NCI-H526 (cell line): ENCODE measurements at regions not wholly inside any gene's neighbourhood (a gene's known extent, or its start where the extent isn't known, plus 50 kb on each side); places are given as distances from the start of the nearest gene placed in this dataset.

Source experiments
- DNase-seq, 2 experiments: peaks; one replicate each; lab custom pipeline; 2025; lab: John Stamatoyannopoulos, UW

- DNase-seq, result no peak
Observed at GRCh38 chr2:9738535-9739496, 104.5 kb upstream of the TAF1B start.

- DNase-seq, result no peak
Observed at GRCh38 chr2:9739531-9739964, 103.7 kb upstream of the TAF1B start.

- no peak for DNase-seq
Observed at GRCh38 chr2:9740382-9741073, 102.7 kb upstream of the TAF1B start.

- no peak for DNase-seq
Observed at GRCh38 chr2:9741110-9741509, 102.2 kb upstream of the TAF1B start.

GRCh38 chr2:9742601-9743000, 100.7 kb upstream of the TAF1B start:
- DNase-seq, result no peak

- no peak for DNase-seq
Observed at GRCh38 chr2:9744256-9745004, 98.8 kb upstream of the TAF1B start.

- no peak for DNase-seq
Observed at GRCh38 chr2:9745153-9745899, 97.9 kb upstream of the TAF1B start.

GRCh38 chr2:9747396-9747795, 95.9 kb upstream of the TAF1B start:
- no peak for DNase-seq

- DNase-seq, result no peak
Observed at GRCh38 chr2:9748577-9748976, 94.7 kb upstream of the TAF1B start.

GRCh38 chr2:9749546-9750223, 93.6 kb upstream of the TAF1B start:
- DNase-seq, result no peak

GRCh38 chr2:9750224-9751215, 92.8 kb upstream of the TAF1B start:
- DNase-seq, result no peak

GRCh38 chr2:9751831-9752230, 91.4 kb upstream of the TAF1B start:
- no peak for DNase-seq

- no peak for DNase-seq
Observed at GRCh38 chr2:9752441-9753275, 90.6 kb upstream of the TAF1B start.

GRCh38 chr2:9753276-9753600, 90.0 kb upstream of the TAF1B start:
- no peak for DNase-seq

- no peak for DNase-seq
Observed at GRCh38 chr2:9753665-9754531, 89.4 kb upstream of the TAF1B start.

GRCh38 chr2:9754532-9754887, 88.8 kb upstream of the TAF1B start:
- no peak for DNase-seq

- no peak for DNase-seq
Observed at GRCh38 chr2:9755008-9755407, 88.3 kb upstream of the TAF1B start.

- no peak for DNase-seq
Observed at GRCh38 chr2:9755638-9756037, 87.6 kb upstream of the TAF1B start.
